NCI-H2107 treated with DMSO at 0.1 percent for 48 hours (cell line): ENCODE measurements at regions not wholly inside any gene's neighbourhood (a gene's known extent, or its start where the extent isn't known, plus 50 kb on each side); places are given as distances from the start of the nearest gene placed in this dataset.
"Not testable (repeated sequence)": the region's sequence is repeated elsewhere in the genome, so short reads cannot be mapped to it uniquely, and the experiment has no call there.

Source experiments
- DNase-seq: peaks from one replicate; lab custom pipeline; 2025; ENCODE audit not compliant: unreplicated experiment; lab: John Stamatoyannopoulos, UW

- not testable (repeated sequence) for DNase-seq
Measured at GRCh38 chr1:148210624-148211023, 58.5 kb upstream of the NBPF11 start.

GRCh38 chr1:148210166-148210565, 58.1 kb upstream of the NBPF11 start:
- DNase-seq, result not testable (repeated sequence)

DNA sequence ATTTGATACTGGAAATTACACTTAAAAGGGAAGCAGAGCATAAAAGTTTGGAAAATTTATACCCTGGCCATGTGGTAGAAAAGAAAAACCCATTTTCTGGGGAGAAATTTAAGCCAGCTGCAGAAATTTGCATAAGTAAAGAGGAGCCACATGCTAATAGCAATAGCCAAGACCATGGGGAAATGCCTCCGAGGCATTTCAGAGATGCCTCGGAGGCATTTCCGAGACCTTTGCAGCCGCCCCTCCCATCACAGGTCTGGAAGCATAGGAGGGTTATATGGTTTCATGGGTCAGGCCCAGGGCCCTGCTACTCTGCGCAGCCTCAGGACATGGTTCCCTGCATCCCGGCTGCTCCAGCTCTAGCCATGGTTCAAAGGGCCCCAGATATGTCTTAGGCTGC, 49.9 kb upstream of the NBPF11 start:
- not testable (repeated sequence) for DNase-seq
